ENCODE measurements at regions not wholly inside any gene's neighbourhood (a gene's known extent, or its start where the extent isn't known, plus 50 kb on each side); places are given as distances from the start of the nearest gene placed in this dataset.

- TF ChIP-seq CTCF (IDR thresholded peaks at IDR 0.05) (no peak), POLR2A (IDR thresholded peaks at IDR 0.05) (no peak)
Observed at GRCh38 chr3:13139471-13140065, 66.3 kb upstream of the IQSEC1 start.
